ENCODE measurements at regions not wholly inside any gene's neighbourhood (a gene's known extent, or its start where the extent isn't known, plus 50 kb on each side); places are given as distances from the start of the nearest gene placed in this dataset.

- no peak for TF ChIP-seq CTCF (conservative IDR thresholded peaks at IDR 0.05)
- no peak for TF ChIP-seq ZFX (IDR thresholded peaks at IDR 0.05)
Observed at GRCh38 chr10:23912884-23913404, 296.0 kb upstream of the KIAA1217 start.

Data from C4-2B (cell line).